HG02759 (cell line): ENCODE measurements at regions not wholly inside any gene's neighbourhood (a gene's known extent, or its start where the extent isn't known, plus 50 kb on each side); places are given as distances from the start of the nearest gene placed in this dataset.

Experiments used
- ATAC-seq: cut with Tn5 transposase; IDR thresholded peaks from one replicate; pipeline ENCODE4 v1.9.1; 2021; ENCODE audit warnings: mild to moderate bottlenecking, moderate library complexity; ENCODE audit not compliant: unreplicated experiment

DNA sequence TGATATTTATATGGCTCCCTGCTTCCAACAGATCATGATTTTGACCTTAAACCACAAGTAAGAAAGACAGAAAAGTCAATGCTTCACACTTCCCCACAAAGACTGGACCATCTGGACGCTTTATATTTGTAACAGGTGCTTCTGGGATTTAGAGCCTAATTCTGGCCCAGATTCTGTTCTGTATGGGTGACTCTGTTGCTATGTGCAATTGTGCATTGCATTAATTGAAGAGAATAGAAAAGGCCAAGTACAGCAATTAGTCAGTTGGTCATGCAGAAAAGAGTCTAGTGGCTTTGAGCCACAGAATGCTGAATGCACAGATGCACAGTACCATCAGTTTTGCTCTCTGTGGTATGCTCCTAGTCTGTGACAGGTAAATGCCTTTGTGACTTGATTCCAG, 657.4 kb upstream of the ATXN8OS start:
- no peak for ATAC-seq

DNA sequence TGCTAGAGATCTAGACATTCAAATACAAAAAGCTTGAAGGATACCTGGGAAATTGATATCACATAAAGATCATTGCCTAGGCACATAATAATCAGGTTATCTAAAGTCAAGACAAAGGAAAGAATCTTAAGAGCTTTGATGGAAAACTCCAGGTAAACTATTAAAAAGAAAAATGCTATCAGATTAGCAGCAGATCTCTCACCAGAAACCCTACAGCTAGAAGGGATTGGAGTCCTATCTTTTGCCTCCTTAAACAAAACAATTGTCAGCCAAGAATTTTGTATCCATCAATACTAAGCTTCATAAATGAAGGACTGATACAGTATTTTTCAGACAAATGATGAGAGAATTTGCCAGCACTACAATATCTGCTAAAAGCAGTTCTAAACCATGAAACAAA, 682.4 kb upstream of the ATXN8OS start:
- no peak for ATAC-seq

DNA sequence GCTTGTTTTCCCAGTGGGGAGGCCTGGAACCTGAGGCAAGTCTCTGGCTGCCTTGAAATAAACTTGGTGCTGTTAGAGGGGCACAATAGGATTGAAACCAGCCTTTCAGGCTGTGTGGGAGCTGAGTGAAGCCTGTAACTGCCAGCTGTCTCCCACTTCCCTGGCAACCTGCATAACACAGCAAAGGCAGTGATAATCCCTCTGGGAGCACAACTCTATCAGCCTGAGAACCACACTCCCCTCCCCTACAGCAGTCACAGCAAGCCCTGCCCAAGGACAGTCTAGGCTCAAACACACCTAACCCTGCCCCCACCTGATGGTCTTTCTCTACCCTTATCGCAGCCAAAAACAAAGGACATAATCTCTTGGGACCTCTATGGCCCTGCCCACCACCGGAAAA, 683.8 kb upstream of the ATXN8OS start:
- no peak for ATAC-seq

DNA sequence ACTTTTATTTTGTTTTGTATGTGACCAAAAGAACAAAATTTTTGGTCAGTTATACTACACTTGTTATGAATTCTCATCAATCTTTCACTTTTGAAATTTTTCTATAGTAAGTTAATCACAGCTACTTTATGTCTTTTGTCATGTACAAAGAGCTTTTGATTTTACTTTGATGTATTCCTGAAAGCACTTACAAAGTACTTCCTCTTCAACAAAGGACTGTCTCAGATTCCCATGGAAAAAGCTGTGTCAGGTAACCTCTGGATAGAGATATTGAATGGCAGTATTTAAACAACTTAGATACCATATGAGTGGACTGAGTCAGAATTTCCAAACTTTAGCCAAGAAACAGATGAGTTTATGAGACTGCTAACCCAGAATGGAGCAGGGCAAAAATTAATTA, 689.3 kb upstream of the ATXN8OS start:
- no peak for ATAC-seq

DNA sequence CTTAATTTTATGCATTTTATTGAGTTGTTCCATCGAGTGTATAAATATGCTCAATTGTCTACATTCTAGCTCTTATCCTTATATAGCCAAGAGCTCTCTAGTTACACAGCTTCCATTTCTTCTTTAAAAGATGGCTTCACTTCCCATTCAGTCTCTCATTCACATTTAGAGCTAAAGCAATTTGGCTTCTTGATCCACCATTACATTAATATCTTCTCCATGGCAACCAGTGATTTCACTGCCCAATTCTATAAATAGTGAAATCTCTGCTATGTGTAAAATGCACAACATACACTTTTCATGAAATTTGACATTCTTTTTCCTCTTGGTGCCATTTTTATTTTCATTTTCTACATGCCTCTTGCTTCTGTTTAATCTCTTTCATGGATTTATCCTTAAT, 696.9 kb upstream of the ATXN8OS start:
- no peak for ATAC-seq

DNA sequence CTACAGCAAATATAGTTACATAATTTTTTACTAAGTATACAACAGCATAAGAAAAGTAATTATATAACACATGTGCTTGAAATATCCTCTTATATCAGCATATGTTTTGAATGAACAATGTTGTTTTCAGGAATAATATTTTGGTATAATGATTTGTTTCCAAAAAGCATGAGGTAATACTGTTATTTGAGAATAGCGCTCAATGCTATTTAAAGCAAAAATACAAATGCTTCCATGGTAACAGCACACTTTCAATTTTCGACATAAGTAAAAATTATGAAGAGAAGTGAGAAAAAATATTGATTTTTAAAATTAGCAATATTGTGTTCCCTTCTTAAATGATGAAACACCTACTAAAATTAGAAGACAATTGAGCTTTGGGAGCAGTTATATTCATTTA, 715.9 kb upstream of the ATXN8OS start:
- no peak for ATAC-seq

DNA sequence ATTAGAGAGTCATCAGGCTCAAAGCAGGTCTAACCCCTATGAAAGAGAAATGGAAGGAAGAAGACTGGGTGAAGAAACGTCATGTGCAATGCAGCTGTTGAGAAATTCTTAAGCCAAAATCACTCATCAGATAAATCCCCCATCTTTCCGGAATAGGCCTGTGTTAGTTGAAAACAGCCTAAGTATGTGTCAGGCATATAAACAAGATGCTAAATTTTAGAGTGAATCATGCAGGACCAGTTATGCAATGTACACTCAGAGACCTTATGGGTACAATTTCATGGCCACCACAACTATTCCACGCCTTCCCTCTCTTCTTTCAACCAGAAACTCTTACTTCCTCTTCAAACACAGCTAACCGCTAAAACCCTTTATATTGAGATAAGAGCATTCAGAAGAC, 717.7 kb upstream of the ATXN8OS start:
- ATAC-seq = no peak

DNA sequence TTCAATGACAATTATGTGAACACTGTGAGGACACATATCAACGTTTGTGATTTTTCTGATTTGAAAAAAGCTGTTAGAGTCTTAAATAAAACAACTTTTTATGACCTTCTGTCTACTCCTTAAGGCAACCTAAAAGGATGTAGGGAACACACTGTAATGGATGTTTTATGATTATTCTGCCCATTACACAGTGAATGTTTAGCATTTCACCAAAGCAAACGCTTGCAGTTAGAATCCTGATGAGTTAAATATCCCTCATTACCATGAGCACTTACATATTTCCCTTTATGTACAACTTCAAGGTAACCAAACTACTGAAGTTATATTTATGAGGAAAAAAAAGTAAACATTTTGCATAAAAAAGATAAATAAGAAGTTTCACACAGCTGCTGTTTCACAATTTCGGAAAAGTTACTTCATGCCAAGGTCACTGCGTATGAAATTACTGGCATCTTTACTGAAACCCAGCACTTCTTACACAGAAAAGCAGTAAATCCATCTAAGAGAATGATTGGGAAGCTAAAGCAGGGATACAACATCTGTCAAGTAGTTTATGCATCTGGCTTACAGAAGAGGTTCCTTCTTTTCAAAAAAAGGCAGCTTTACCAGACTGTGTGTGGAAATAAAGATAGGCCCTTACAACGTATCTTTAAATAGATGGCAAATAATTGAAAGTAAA, 733.7 kb upstream of the ATXN8OS start:
- no peak for ATAC-seq

DNA sequence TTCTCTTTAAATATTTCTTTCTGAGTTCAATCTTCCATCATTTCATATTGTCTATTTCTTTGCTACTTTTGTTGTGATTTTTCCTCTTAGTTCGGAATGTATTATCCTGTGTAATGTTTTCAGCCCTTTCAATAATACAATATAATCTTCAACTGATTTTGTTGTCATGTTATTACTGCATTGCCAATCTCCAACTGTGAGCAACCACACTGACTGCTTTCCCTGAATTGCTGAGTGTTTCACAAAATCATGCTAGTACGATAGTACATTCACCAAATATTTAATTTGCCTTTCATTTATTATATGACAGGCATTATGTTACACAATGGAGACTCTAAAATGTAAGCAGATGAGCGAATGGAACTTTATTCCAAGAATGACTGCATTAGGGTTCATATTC, 744.3 kb upstream of the ATXN8OS start:
- no peak for ATAC-seq

DNA sequence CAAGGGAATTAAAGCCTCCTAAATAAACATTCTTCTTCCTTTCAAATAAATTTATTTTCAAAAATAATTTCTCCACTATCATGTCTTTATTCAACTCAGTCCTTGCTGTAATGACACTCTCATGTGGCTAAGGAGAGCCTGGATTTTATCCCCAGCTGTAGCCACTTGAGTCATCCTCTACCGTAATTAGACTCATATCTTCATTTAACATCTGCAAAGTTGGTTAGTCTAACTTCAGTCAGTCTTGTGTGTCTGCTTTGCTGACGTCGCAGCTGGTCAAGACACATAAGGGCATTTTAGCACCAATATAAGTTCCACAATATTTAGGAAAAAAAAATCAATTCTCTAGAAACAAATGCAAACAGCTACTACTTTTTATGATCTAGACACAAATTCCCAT, 776.4 kb upstream of the ATXN8OS start:
- ATAC-seq = no peak

DNA sequence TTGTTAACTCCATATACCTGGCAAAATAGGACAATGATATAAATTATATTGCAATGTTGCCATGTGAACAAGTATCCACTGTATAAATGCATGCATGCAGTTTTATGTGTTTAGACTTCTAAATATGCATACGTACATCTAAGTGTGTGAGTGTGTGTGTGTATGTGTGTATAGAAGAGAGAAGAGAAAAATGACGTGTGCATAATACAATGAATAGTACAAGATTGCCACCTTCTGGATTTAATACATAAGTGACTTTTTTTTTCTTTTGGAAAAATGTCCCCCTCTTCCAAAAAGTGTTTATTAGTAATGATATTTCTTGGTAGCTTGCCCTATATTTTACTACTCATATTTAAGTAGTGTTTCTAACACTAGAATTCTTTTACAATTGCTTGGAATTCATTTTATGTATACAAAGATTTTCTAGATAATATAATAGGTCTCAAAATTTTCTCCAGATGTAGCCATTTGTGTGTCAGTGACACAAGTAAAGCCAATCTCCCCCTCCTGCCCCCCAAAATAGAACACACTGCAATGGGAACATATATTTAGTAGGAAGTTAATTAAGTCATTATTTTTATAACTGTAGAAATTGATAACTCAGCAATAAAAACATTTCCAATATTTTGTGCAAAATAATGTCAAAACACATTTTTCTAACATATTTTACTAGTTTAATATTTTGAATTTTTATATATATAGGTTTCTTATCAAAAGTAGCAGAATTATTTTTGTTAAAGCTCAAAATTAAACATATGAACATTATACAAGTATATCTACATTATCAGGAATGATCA, 783.3 kb upstream of the ATXN8OS start:
- ATAC-seq = no peak

DNA sequence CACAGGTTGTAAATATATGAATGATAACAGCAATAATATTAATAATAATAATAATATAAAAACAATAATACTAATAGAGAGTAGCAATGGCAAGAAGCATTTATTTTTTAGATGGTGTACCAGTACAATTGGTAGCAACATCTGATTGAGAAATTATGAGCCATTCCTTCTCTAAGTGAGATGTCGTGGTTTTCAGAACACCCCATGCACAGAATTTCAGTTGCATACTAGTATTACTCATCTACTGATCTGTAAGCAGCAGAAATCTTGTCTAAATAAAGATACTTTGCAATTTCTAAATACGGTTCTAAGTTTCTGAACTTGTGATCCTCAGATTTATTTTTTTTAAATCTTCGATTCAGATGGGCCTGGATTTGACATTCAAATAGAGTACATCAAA, 788.0 kb upstream of the ATXN8OS start:
- ATAC-seq = no peak

DNA sequence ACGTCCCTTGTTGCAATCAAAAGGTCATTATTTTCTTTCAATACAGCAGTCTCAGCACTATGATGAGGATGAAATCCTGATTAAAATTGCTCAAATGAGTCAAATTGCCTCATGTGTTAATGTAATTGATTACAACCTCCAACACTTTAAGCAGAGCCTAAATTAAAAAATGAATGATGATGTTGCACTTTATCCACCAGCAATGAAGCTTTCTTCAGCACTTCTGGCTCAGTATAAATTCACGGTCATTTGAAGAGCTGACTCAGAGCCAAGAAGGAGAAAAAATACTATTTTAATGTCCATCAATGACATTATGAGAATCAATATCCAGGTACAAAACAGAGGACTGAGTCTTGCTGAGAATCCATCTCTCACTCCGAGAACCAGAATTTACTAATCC, 792.6 kb upstream of the ATXN8OS start:
- ATAC-seq = no peak

DNA sequence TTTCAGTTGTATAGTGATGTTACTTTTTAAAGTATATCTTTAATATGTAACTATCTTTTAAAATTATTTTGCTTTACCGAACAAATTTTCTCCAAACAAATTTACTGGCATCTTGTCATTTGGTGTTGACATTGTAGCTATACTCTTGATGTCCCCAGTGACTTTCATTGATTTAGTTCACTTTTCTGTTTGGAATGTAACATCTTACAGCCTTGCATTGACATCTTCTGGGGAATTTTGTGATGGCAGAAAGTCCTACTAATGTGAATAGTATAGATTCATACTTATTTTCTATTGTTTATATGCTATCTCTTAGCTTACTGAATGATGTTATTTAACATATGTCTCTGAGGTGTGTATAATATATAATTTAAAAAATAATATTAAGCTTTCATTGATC, 800.9 kb upstream of the ATXN8OS start:
- no peak for ATAC-seq

DNA sequence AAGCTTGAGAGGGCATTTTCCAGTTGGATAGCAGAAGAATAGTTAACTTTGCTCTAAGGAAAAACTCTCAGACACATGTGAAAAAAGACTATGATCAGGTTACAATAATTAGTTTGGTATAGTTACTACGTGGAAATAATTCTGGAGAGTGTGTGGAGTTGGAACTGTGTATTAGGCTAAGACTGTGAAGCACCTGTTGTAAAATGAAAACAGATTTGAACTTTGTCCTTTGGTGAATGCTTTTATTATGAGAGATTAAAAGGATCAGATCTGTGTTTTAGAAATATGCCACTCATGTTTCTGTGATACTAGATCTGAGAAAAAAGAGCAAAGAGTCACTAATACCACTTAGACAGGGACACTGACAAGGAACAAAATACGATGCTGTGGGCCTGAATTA, 807.5 kb upstream of the ATXN8OS start:
- no peak for ATAC-seq

DNA sequence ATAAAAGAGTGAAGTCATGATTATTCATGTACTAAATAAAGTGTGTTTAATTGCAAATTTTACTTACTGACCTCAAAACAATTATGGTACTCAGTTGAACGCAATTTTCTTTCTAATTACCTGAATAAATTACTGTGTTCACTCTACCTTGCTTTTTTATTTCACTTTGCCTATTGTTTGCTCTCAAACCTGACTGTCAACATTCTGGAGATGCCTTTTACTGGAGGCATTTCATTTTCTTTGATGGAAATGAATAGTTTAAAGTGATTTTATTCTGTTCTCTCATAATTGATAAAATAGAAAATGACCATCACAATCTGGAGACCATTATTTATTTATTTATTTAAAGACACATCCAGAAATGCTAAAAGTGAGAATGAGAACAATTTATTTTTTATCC, 811.5 kb upstream of the ATXN8OS start:
- no peak for ATAC-seq

DNA sequence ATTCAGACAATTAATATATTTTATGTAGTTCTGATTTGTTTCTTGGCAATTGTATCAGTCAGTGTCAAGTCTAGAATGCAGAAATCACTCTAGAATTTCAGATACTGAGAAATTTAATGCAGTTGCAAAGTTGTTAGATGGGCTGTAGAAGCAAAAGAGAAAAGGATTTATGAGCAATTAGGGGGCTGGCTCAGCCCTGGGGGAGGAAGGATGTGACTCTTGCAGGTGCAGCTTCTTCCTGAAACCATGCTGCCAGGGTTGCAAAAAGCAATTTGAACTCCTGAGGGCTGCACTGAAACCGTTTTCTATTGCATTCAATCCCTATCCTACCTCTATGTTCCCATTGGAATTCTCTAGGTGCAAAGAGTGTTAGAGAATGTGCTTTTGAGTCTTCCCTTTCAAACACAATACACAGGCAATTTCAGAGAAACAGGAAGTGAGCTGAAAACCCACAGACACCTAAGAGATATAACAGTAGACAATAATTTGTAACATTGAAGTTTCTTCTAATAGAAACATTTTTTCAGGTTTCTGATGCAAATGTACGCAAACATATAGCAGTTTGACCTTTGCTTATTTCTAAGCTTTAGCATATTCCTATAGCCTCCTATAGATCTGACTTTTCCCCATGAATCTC, 814.7 kb upstream of the ATXN8OS start:
- no peak for ATAC-seq

DNA sequence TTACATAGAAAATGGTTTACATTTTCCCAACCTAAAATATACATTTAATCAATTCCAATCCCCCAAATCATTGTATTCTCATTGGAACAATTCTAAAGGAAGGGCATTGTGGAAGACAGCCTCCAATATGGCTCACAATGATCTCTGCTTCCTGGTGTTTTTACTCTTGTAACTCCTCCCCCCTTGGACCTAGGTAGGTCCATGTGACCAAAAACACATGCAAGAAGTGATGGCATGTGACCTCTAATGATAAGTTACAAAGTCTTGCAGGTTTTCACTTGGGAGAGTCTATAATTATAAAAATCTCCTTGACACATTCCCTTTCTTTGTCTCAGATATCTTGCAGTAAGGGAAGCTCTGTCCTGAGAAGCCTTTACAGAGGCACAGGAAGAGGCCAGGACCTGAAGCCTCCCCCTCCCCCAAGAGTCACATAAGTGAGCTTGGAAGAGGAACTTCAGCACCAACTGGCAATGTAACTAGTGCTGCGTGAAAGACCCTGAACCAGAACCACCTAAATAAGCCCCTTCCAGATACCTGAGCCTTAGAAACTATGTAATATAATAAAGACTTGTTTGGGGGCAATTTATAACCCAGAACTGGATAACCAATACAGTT, 816.2 kb upstream of the ATXN8OS start:
- no peak for ATAC-seq

DNA sequence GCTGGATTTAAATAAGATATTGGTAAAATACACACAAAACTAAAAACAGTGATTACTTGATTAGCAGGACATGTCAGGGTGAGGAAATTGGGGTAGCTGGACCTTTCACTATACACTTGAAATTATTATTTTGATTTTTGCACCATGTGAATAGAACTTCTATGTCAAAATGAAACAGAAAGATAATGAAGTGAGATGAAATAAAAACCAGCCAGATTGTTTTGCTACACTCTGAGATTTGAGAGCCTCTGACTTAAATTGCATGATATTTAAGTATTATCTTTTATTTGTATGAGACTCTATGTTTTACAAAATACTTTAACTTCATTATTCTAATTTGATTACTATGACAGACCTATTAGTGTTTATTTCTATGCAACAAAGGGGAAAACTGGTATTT, 819.6 kb upstream of the ATXN8OS start:
- no peak for ATAC-seq

DNA sequence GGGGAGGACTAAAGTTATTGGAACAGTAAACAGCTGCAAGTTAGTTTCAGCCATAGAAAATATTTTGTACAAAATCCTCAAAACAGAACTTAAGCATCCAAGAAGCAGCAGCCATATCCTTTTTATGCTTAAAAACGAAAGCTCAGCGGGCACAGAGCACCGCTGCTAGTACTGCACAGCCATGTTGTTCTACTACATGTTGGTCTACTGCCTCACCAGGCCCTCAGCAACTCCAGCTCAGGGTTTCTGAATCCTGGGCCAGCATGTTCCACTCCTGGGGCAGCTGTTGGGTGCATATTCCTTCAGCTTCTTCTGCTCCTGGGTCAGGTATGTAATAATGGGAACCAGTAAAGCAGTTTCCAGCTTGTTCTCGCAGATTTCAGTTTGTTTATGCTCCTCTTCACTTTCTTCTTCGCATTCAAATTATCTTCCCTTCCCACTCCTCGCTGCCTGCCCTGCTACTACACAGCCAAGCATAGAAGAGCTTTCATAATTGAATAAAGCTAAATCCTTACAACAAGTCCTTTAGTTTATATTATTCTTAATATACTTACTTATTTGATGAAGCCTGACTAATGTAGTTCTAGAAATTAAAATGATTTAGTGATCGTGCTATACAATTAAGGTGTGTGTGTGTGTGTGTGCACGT, 820.5 kb upstream of the ATXN8OS start:
- no peak for ATAC-seq

DNA sequence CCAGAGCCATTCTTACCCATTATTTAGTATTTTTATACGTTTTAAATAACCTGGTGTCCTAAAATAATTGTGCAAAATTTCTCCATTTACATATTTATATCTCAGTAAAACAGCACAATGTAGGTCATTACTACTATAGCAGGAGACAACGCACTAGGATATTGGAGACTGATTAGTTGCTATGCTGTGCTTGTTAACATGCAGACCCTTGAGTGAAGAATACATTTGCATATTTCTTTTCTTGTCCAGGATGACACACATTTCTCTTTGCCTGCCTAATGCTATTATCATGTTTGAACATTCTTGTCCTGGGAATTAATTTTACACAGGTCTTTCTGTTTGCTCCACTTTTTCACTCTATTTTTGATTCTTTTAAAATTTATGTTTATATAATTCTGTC, 823.8 kb upstream of the ATXN8OS start:
- ATAC-seq = no peak
